Upper lobe of left lung (tissue), 4 donors: ENCODE measurements at regions not wholly inside any gene's neighbourhood (a gene's known extent, or its start where the extent isn't known, plus 50 kb on each side); places are given as distances from the start of the nearest gene placed in this dataset.

Experiments
- EP300 ChIP-seq, 4 donors: sonication (generic); formaldehyde crosslinking; IDR thresholded peaks; one replicate each; pipeline ENCODE4 v1.5.1; 2017; ENCODE audit warnings: antibody characterized with exemption in 4 of 4, control low read depth in 2 of 4
- POLR2A ChIP-seq, 4 donors: fragments of 450-650 bp; IDR thresholded peaks; one replicate each; pipeline ENCODE4 v1.5.1; 2016 to 2017; ENCODE audit warnings: antibody characterized with exemption in 4 of 4, mild to moderate bottlenecking in 2 of 4
- TF ChIP-seq, protein P1 (sequence below), 6 experiments: fragments of 450-650 bp in 4 of 6; fragments of 200-600 bp in 2 of 6; sonication (generic) in 2 of 6; IDR thresholded peaks; one replicate each; pipeline ENCODE4 v1.5.1; 2016 to 2019; ENCODE audit warnings: antibody characterized with exemption in 6 of 6

DNA sequence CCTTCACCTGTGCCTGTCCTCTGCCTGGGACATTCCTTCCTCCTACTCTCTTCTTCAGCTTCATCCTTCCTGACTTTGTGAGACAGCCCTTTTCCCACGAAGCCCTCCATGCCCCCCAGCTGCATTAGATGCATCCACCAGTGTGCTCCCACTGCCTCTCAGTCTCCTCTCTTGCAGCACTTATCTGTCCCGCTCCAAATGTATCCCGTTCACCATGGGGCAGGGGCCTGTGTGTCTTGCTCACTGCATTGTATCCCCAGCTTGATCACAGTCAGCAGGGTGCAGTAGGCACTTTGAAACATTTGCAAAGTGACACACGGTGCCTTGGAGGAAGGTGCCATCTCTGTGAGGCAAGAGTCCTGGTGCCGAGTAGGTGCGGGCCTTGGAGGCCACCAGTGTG lies 104.0 kb downstream of the SLC25A47 start:
- TF ChIP-seq, protein P1, sequence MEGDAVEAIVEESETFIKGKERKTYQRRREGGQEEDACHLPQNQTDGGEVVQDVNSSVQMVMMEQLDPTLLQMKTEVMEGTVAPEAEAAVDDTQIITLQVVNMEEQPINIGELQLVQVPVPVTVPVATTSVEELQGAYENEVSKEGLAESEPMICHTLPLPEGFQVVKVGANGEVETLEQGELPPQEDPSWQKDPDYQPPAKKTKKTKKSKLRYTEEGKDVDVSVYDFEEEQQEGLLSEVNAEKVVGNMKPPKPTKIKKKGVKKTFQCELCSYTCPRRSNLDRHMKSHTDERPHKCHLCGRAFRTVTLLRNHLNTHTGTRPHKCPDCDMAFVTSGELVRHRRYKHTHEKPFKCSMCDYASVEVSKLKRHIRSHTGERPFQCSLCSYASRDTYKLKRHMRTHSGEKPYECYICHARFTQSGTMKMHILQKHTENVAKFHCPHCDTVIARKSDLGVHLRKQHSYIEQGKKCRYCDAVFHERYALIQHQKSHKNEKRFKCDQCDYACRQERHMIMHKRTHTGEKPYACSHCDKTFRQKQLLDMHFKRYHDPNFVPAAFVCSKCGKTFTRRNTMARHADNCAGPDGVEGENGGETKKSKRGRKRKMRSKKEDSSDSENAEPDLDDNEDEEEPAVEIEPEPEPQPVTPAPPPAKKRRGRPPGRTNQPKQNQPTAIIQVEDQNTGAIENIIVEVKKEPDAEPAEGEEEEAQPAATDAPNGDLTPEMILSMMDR (IDR thresholded peaks at IDR 0.05) = no peak
- TF ChIP-seq EP300 (IDR thresholded peaks at IDR 0.05) (no peak), POLR2A (IDR thresholded peaks at IDR 0.05) (no peak)
